ENCODE measurements at regions not wholly inside any gene's neighbourhood (a gene's known extent, or its start where the extent isn't known, plus 50 kb on each side); places are given as distances from the start of the nearest gene placed in this dataset.

GRCh38 chr5:103890313-103890712, 327.7 kb upstream of the NUDT12 start:
- no peak overlapping the region for H3K4me2 ChIP-seq (ENCODE audit: control insufficient read depth, extremely low read depth, insufficient read depth, low read depth, low read length)
- no peak overlapping the region for H3K9ac ChIP-seq (ENCODE audit: control insufficient read depth, extremely low read depth, insufficient read depth, low read length)
- no peaks in the 10 kb centered on the region for H3K36me3 ChIP-seq (ENCODE audit: control insufficient read depth in 2 of 2, extremely low read depth in 1 of 2, insufficient read depth in 2 of 2, low read length in 2 of 2)
- no peak overlapping the region for H3K27ac ChIP-seq (ENCODE audit: control insufficient read depth, insufficient read depth, low read length)
- no peaks in the 10 kb centered on the region for H4K20me1 ChIP-seq (ENCODE audit: control insufficient read depth, extremely low read depth, insufficient read depth, low read length)
- dilution Hi-C loops (cut with MboI; ENCODE audit: extremely low pct_ligation_motif_present, low sequenced_read_pairs) = no loop called here
- H3K79me2 ChIP-seq (ENCODE audit: control insufficient read depth, insufficient read depth, low read length) = no peaks in the 10 kb centered on the region
- H3K9me3 ChIP-seq (ENCODE audit: control insufficient read depth, low read depth, low read length) = no peaks in the 10 kb centered on the region
- H3K27me3 ChIP-seq (ENCODE audit: control insufficient read depth, extremely low read depth, insufficient read depth, low read length) = no peaks in the 10 kb centered on the region
- DNase-seq (ENCODE audit: low read depth, low spot score) = no peak
- H3K4me3 ChIP-seq (ENCODE audit: control insufficient read depth in 2 of 3, extremely low read depth in 1 of 3, insufficient read depth in 2 of 3, low read depth in 1 of 3, low read length in 3 of 3) = no peak overlapping the region
- FAIRE-seq = no peak
- H2AFZ ChIP-seq (ENCODE audit: control insufficient read depth, low read length) = no peak overlapping the region
- H3K9me1 ChIP-seq (ENCODE audit: control insufficient read depth, extremely low read depth, insufficient read depth, low read length) = no peaks in the 10 kb centered on the region
- TF ChIP-seq EZH2 (IDR thresholded peaks at IDR 0.05; ENCODE audit: low read length) (no peak), CTCF (optimal IDR thresholded peaks at IDR 0.05 in 1 of 3, IDR thresholded peaks at IDR 0.05 in 1 of 3, conservative IDR thresholded peaks at IDR 0.05 in 1 of 3; ENCODE audit: extremely low read depth in 1 of 3, insufficient read depth in 2 of 3, low read length in 3 of 3) (no peak)
- H3K4me1 ChIP-seq (ENCODE audit: control insufficient read depth, extremely low read depth, insufficient read depth, low read length) = no peaks in the 10 kb centered on the region

- no peaks in the 10 kb centered on the region for H3K36me3 ChIP-seq (ENCODE audit: control insufficient read depth in 2 of 2, extremely low read depth in 1 of 2, insufficient read depth in 2 of 2, low read length in 2 of 2)
- H3K27ac ChIP-seq (ENCODE audit: control insufficient read depth, insufficient read depth, low read length) = no peak overlapping the region
- H3K79me2 ChIP-seq (ENCODE audit: control insufficient read depth, insufficient read depth, low read length) = no peaks in the 10 kb centered on the region
- DNase-seq (ENCODE audit: low read depth, low spot score) (no peak), FAIRE-seq (no peak)
- dilution Hi-C loops (cut with MboI; ENCODE audit: extremely low pct_ligation_motif_present, low sequenced_read_pairs) = no loop called here
- no peaks in the 10 kb centered on the region for H3K9me3 ChIP-seq (ENCODE audit: control insufficient read depth, low read depth, low read length)
- H3K27me3 ChIP-seq (ENCODE audit: control insufficient read depth, extremely low read depth, insufficient read depth, low read length) = no peaks in the 10 kb centered on the region
- no peaks in the 10 kb centered on the region for H4K20me1 ChIP-seq (ENCODE audit: control insufficient read depth, extremely low read depth, insufficient read depth, low read length)
- H3K4me3 ChIP-seq (ENCODE audit: control insufficient read depth in 2 of 3, extremely low read depth in 1 of 3, insufficient read depth in 2 of 3, low read depth in 1 of 3, low read length in 3 of 3) = no peak overlapping the region
- no peaks in the 10 kb centered on the region for H3K9me1 ChIP-seq (ENCODE audit: control insufficient read depth, extremely low read depth, insufficient read depth, low read length)
- no peak for TF ChIP-seq EZH2 (IDR thresholded peaks at IDR 0.05; ENCODE audit: low read length)
- TF ChIP-seq CTCF (optimal IDR thresholded peaks at IDR 0.05 in 1 of 3, IDR thresholded peaks at IDR 0.05 in 1 of 3, conservative IDR thresholded peaks at IDR 0.05 in 1 of 3; ENCODE audit: extremely low read depth in 1 of 3, insufficient read depth in 2 of 3, low read length in 3 of 3) = no peak
- H2AFZ ChIP-seq (ENCODE audit: control insufficient read depth, low read length) = no peak overlapping the region
- H3K4me1 ChIP-seq (ENCODE audit: control insufficient read depth, extremely low read depth, insufficient read depth, low read length) = no peaks in the 10 kb centered on the region
- H3K9ac ChIP-seq (ENCODE audit: control insufficient read depth, extremely low read depth, insufficient read depth, low read length) = no peak overlapping the region
- H3K4me2 ChIP-seq (ENCODE audit: control insufficient read depth, extremely low read depth, insufficient read depth, low read depth, low read length) = no peak overlapping the region
Observed at GRCh38 chr5:103889500-103890209, 327.1 kb upstream of the NUDT12 start.
